GM12874 (cell line): ENCODE measurements at regions not wholly inside any gene's neighbourhood (a gene's known extent, or its start where the extent isn't known, plus 50 kb on each side); places are given as distances from the start of the nearest gene placed in this dataset.

Experiments used
- CTCF ChIP-seq: IDR thresholded peaks from 2 replicates; pipeline ENCODE4 v1.5.1; 2011; ENCODE audit warnings: low read depth, mild to moderate bottlenecking, control low read depth, low read length, moderate library complexity; ENCODE audit not compliant: insufficient read depth

GRCh38 chr19:33866696-33867095, 70.0 kb downstream of the KCTD15 start:
- no peak for TF ChIP-seq CTCF

DNA sequence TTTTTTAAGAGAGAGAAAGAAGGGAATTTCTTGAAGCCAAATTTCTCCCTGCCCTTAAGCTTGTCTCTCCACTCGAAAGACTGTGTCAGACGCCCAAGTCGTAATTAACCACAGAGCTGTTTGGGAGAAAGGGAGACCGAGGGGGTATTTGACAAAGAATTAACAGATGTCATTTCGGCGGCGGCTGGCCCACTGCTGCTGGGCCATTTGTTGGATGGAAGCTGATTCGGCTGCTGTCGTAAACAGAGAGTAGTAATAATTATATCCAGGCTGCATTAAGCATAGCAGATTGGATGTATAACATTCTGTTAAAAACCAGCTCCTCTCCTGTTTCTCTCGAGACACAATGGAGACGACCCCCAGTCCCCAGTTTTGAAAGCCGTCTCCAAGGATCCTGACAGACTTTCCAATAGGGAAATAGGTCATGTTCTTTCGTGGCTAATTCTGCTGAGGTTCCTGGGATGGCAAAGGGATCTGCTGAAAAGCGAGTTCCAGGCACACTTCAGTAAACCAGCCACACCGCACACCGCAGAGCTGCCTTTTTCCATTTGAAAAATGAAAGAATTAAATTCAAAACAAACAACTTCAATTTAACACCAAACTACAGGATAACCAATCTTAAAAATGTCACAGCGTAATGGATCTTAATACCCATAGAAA, 71.5 kb downstream of the KCTD15 start:
- no peak for TF ChIP-seq CTCF

GRCh38 chr19:33868788-33869412, 72.2 kb downstream of the KCTD15 start:
- TF ChIP-seq CTCF: no peak

- TF ChIP-seq CTCF: no peak
Measured at GRCh38 chr19:33871605-33872004, 74.9 kb downstream of the KCTD15 start.

DNA sequence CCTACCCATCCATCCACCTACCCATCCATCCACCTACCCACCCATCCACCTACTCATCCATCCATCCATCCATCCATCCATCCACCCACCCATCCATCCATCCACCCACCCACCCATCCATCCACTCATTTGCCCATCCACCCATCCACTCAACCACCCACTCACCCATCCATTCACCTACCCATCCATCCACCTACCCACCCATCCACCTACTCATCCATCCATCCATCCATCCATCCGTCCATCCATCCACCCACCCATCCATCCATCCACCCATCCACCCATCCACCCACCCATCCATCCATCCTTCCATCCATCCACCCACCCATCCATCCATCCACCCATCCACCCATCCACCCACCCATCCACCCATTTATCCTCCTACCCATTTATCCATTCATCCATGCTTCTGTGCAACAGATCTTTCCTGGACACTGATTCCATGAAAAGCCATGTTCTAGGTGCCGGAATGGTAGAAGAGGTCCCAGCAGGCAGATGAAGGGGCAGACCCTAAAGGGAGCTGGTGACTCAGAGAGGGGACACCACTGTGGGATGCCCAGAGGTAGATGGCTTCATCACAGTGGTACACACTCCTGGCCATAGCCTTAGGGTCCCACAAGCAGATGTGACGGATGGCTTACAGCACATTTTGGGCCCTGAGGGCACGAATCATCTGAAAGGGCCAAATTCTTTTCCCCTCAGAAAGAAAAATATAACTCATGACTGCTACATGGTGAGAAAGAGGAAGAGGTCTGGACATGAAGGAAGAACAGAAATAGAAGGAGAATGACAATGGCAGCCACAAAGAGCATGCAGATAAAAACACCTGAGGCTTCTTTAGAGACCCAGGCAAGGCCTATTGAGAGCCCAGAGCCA, 76.0 kb downstream of the KCTD15 start:
- TF ChIP-seq CTCF: no peak

DNA sequence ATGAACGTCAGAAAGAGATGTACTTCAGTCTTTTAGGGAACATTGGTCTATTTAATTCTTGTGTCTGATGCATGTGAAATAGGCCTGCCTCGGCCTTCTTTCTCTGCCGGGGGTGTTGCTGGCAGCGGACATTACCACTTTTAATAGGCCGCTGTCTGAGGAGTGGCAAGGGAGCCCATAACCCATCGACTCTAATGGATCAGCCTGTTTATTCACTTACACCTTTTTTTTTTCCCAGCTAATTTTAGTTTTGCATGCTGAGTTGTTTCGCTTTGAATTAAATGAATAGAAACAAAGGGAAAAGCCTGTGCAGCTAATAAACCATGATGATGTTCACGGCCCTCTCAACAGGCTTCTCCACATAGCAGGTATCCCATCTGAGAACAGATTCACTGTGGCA, 78.4 kb downstream of the KCTD15 start:
- no peak for TF ChIP-seq CTCF

DNA sequence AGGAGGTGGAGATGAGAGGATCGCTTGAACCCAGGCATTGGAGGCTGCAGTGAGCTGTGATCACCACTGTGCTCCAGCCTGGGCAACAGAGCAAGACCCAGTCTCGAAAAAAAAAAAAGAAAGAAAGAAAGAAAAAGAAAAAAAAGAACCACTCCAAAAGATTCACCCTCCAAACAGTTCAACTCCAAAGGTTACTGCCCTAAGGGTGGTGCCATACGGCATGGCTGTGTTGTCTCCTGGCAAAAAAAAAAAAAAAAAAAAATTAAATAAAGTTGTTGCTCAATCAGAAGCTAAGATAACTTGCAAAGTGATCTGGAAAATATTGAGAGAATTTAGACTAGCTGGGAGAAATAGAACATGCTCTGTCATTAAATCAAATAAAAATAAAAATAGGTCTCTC, 79.5 kb downstream of the KCTD15 start:
- no peak for TF ChIP-seq CTCF
